Activated T-helper 1 cell treated with anti-CD3 and anti-CD28 coated beads, Interleukin-12 subunit alpha, Interleukin-12 subunit beta, Interleukin-2, Interleukin-4 antibody, amounts not matched to agents 30 ng/mL and 10 ng/mL and 1 ng/mL, durations not matched to agents 14 hours and 24 hours and 36 hours (primary cell): ENCODE measurements at regions not wholly inside any gene's neighbourhood (a gene's known extent, or its start where the extent isn't known, plus 50 kb on each side); places are given as distances from the start of the nearest gene placed in this dataset.
"Not testable (repeated sequence)": the region's sequence is repeated elsewhere in the genome, so short reads cannot be mapped to it uniquely, and the experiment has no call there.

Source experiments
- DNase-seq: peaks from one replicate; pipeline ENCODE4 v3.0.0; 2021; ENCODE audit warnings: low spot score
- H3K27ac Mint-ChIP-seq: one replicate; pipeline ENCODE4 v1.8.0; 2021; ENCODE audit warnings: mild to moderate bottlenecking, mixed read lengths
- H3K27me3 Mint-ChIP-seq: one replicate; pipeline ENCODE4 v1.8.0; 2022; ENCODE audit warnings: mild to moderate bottlenecking, moderate library complexity, mixed read lengths; ENCODE audit not compliant: insufficient read depth
- H3K36me3 Mint-ChIP-seq: one replicate; pipeline ENCODE4 v1.8.0; 2021; ENCODE audit warnings: low read depth, mixed read lengths
- H3K4me1 Mint-ChIP-seq: one replicate; pipeline ENCODE4 v1.8.0; 2021; ENCODE audit warnings: low read depth, mixed read lengths
- H3K4me3 Mint-ChIP-seq: one replicate; pipeline ENCODE4 v1.8.0; 2021; ENCODE audit warnings: mild to moderate bottlenecking, moderate library complexity, mixed read lengths
- H3K9me3 Mint-ChIP-seq: one replicate; pipeline ENCODE4 v1.8.0; 2021; ENCODE audit warnings: mixed read lengths
- intact Hi-C: fragments of 100-400 bp; cut with micrococcal nuclease; formaldehyde crosslinking; loops from one replicate; pipeline ENCODE4 v1.15.1; 2024

DNA sequence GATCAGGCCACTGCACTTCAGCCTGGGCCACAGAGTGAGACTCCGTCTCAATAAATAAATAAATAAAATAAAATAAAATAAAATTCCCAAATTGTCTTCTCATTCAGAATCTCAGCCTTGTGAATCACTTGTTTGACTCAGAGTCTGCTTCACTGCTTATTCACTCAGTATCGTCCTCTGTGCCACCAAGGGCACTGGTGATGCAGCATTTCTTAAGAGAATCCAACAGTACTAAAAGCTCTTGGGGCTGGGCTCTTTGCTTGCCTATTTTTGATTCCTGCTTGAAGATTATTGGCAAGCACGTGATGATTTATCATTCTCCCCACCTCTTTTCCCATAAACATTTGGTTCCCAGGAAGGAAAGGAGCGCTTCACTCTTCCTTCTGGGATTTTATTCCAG, 54.8 kb upstream of the HMGB1 start:
- Mint-ChIP-seq H3K36me3 (no peaks in the 10 kb centered on the region), H3K9me3 (peaks cover 4% of the 10 kb centered on the region), H3K4me1 (peaks cover 5% of the 10 kb centered on the region), H3K27ac (no peak overlapping the region), H3K27me3 (peaks cover 6% of the 10 kb centered on the region), H3K4me3 (no peak overlapping the region)
- DNase-seq, result no peak
- intact Hi-C loops, result no loop called here

DNA sequence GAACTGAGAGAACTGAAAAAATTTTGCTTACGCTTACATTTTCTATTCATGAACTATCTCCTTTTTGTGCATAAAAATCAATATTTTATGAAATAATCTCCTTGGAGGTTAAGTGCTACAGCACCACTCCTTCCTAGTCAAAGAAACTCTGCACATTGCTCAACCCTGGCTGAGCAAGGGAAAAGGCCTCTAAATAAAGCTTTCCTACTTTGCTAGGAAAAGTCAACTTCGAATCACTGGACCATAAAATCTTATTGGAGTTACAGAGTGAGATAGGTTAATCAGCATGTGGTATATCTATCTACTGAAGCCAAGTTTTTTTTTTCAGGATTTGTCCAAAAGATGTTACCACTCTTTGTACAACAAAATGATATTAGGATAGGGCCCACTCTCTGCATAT, 57.5 kb upstream of the HMGB1 start:
- no peak overlapping the region for H3K4me3 Mint-ChIP-seq
- DNase-seq, result no peak
- H3K4me1 Mint-ChIP-seq, result peaks cover 5% of the 10 kb centered on the region
- peaks cover 2% of the 10 kb centered on the region for H3K27me3 Mint-ChIP-seq
- H3K27ac Mint-ChIP-seq, result no peak overlapping the region
- intact Hi-C loops, result no loop called here
- H3K36me3 Mint-ChIP-seq, result no peaks in the 10 kb centered on the region
- peaks cover 4% of the 10 kb centered on the region for H3K9me3 Mint-ChIP-seq

DNA sequence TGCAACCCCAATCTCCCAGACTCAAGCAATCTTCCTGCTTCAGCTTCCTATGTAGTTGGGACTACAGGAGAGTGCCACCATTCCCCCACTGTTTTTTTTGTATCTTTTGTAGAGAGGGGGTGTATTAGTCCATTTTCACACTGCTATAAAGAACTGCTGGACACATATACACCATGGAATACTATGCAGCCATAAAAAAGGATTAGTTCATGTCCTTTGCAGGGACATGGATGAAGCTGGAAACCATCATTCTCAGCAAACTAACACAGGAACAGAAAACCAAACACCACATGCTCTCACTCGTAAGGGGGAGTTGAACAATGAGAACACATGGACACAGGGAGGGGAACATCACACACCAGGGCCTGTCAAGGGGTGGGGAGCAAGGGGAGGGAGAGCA, 58.1 kb upstream of the HMGB1 start:
- H3K36me3 Mint-ChIP-seq, H3K9me3 Mint-ChIP-seq, H3K4me1 Mint-ChIP-seq, H3K27ac Mint-ChIP-seq, H3K4me3 Mint-ChIP-seq, H3K27me3 Mint-ChIP-seq, DNase-seq, intact Hi-C loops: not testable (repeated sequence)

DNA sequence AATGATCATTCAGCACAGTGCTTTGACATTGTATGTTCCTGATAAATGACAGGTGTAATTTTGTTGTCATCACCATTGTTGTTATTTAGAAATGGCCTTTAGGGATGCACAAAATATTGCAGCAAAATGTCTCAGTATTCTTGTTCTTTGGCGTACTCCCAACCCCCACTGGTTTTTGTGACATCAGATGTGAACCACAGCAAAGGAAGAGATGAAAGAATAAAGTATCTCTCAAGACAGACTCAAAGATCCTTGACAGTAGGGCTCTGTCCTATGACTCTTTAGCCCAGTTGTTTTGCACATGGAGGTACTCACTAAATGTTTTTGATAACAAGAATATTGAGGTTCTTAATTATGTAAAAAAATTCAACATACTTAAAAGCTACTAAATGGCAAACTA, 59.5 kb upstream of the HMGB1 start:
- H3K36me3 Mint-ChIP-seq, H3K27ac Mint-ChIP-seq, H3K27me3 Mint-ChIP-seq, H3K4me1 Mint-ChIP-seq, H3K9me3 Mint-ChIP-seq, intact Hi-C loops, DNase-seq, H3K4me3 Mint-ChIP-seq: not testable (repeated sequence)

DNA sequence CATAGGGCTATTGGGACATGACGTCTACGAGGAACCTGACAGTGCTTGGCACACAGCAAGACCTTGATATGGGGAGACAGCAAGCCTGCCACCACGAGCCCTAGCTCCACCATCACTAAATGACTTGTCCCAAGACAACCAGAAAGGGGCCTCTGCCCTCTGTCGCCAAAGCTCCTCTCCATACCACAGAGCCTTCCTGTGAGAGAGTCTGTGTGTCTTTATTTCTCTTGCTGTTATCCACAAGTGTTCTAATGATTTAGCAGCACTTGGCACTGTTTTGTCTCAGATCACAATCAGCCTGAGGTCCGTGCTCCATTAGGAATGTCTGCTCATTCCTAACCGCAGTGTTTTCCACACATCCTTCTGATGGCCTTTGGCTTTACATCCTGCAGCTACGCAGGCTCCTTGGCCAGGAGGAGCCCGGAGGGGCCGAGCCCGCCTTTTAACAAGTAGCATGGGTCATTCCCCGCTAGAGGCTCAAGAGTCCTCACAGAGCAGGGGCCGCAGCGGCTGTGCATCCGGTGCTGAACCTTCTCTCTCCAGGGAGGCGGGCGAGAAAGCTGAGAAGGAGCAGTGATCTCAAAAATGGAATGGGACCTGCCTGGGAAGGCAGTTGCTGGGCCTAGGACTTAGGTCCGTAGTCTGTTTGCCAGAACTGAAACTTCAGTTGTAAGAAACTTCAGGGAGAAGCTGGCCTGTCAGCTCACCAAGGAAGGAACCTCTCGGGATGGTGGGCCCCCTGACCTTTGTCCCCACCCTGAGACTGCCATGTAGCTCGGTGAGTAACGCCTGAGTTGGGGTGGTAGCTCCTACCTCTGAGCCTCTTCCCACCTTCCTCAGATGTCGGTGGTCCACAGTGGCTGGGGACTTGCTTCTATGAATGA, 61.1 kb upstream of the HMGB1 start:
- H3K9me3 Mint-ChIP-seq, result peaks cover 4% of the 10 kb centered on the region
- H3K27ac Mint-ChIP-seq, result no peak overlapping the region
- H3K27me3 Mint-ChIP-seq, result peaks cover 3% of the 10 kb centered on the region

DNA sequence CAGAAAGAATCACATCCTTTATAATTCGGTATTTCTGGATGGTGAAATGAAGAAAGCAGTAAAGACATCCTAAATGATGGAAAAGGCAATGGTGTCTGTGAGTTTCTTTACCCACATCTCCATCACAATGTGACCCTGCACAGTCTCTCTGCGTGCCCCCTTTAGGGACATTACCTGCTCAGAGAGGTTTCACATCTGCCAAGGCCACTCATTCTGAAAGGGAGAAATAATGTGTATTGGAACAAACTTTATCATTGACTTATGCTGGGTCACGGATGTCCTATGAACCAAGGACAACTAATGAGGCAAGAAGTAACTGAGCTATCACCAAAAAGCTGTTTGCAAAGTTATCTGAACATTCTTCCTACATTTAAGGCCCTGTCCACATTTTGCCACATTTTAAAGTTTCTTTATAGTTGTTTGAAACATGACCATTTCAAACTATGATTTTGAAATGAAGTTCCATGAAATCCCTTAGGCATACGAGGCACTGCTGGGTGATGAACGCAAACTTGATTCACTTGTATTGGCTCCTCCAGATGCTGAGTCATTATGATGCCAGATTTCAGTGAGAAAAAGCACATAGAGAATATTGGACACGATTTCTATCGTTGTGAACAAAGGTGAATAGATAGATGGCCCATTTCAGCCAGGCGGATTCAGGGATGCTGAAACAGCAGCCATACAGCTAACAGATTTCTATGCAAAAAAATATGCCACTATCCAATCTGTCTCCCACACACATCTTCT, 63.5 kb upstream of the HMGB1 start:
- Mint-ChIP-seq H3K27me3 (peaks cover 2% of the 10 kb centered on the region), H3K27ac (no peak overlapping the region), H3K9me3 (no peaks in the 10 kb centered on the region), H3K4me1 (peaks cover 5% of the 10 kb centered on the region), H3K4me3 (no peak overlapping the region), H3K36me3 (no peaks in the 10 kb centered on the region)
- intact Hi-C loops, result no loop called here
- DNase-seq, result no peak

More for the DNA sequence above, 61.1 kb upstream of the HMGB1 start:
- intact Hi-C loops, result no loop called here
- DNase-seq, result no peak
- no peaks in the 10 kb centered on the region for H3K36me3 Mint-ChIP-seq
- peaks cover 5% of the 10 kb centered on the region for H3K4me1 Mint-ChIP-seq
- no peak overlapping the region for H3K4me3 Mint-ChIP-seq

DNA sequence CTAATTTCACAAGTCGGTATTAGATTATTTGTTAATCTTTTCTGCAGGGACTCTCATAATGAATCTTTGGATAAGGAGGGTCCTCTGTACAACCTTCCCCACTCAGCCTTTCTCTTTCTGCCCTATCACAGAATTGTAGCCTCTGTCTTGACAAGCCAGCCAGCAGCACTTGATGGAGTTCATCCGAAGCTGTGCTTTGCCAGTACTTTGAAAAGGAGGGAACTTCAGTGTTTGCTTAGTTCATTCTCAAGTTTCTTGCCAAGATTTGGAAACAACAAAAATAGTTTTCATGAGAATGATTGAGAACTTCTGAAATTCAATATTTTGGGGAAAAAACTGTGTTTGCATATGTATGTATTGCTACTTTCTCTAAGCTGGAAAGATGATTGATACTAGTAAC, 69.3 kb upstream of the HMGB1 start:
- Mint-ChIP-seq H3K36me3 (no peaks in the 10 kb centered on the region), H3K9me3 (no peaks in the 10 kb centered on the region), H3K27me3 (peaks cover 3% of the 10 kb centered on the region), H3K4me3 (no peak overlapping the region), H3K27ac (no peak overlapping the region), H3K4me1 (no peaks in the 10 kb centered on the region)
- intact Hi-C loops, result no loop called here
- no peak for DNase-seq

DNA sequence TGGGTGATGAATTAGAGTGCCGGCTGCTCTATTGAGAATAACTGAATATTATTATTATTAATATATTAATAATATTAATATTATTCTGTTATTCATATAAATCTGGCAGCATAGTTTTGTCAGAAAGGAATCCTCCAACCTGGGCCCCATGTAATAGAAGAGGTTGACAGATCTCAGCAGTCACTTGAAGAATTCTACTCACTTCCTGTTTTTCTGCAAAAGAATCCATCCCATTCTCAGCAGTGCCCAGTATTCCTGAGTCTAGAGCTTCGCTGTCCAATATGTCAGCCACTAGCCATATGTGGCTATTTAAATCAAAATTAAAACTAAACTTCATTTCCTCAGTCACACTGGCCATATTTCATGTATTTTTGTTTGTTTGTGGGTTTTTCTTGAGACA, 72.4 kb upstream of the USPL1 start:
- Mint-ChIP-seq H3K4me1 (no peaks in the 10 kb centered on the region), H3K27ac (no peak overlapping the region), H3K9me3 (no peaks in the 10 kb centered on the region), H3K4me3 (no peak overlapping the region), H3K36me3 (no peaks in the 10 kb centered on the region), H3K27me3 (peaks cover 6% of the 10 kb centered on the region)
- DNase-seq, result no peak
- intact Hi-C loops, result no loop called here

DNA sequence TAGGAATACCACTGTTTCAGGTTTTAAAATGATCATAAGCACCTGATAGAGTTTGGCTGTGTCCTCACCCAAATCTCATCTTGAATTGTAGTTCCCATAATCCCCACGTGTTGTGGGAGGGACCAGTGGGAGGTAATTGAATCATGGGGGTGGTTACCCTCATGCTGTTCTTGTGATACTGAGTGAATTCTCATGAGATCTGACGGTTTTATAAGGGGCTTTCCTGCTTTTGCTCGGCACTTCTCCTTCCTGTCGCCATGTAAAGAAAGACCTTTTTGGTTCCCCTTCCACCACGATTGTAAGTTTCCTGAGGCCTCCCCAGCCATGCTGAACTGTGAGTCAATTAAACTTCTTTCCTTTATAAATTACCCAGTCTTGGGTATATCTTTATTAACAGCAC, 69.7 kb upstream of the USPL1 start:
- DNase-seq, H3K9me3 Mint-ChIP-seq, H3K27ac Mint-ChIP-seq, H3K27me3 Mint-ChIP-seq, intact Hi-C loops, H3K4me1 Mint-ChIP-seq, H3K36me3 Mint-ChIP-seq, H3K4me3 Mint-ChIP-seq: not testable (repeated sequence)

DNA sequence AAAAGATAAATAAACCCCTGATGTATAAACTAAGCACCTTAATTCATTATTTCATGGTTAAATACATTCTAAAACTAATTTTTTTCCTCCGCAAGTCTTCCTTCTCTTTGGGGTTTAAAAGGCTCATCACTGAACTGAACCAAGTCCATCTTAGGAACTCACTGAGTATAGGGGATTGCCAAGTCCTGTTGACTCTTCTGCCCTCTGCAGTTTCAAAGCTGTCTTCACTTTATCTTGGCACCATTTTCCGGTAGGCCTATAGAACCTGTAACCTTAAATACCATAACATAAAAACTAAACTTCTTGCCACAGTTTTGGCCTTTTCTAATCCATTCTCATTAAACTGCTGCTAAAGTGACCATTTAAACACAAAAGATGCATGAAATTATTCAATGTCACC, 66.5 kb upstream of the USPL1 start:
- H3K27me3 Mint-ChIP-seq, result peaks cover 10% of the 10 kb centered on the region
- peaks cover 4% of the 10 kb centered on the region for H3K4me1 Mint-ChIP-seq
- H3K4me3 Mint-ChIP-seq, result no peak overlapping the region
- H3K36me3 Mint-ChIP-seq, result no peaks in the 10 kb centered on the region
- no peak overlapping the region for H3K27ac Mint-ChIP-seq
- DNase-seq, result no peak
- intact Hi-C loops, result loop anchor here (1.0 kb wide), 2 partner anchors 143 to 419 kb away; no protein-coding TSS in a partner anchor
- H3K9me3 Mint-ChIP-seq, result no peaks in the 10 kb centered on the region

DNA sequence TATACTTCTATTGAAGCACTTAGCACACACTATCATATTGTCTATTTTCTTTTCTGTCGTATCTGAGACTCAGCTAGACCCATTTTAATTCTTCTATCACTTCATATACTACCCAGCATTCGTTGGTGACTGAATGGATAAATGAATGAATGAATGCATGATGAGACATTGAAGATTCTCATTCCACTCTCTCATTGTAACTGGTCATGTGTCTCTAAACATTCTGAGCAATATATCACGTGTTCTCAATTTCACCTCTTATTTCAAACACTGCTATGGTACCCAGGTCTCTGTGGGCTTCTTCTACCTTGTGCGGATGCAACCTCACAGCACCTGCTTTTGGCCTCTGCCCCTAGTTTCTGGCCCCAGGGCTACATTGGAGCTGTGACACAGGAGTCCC, 65.2 kb upstream of the USPL1 start:
- no peaks in the 10 kb centered on the region for H3K9me3 Mint-ChIP-seq
- no peak overlapping the region for H3K4me3 Mint-ChIP-seq
- H3K27me3 Mint-ChIP-seq, result peaks cover 12% of the 10 kb centered on the region
- H3K4me1 Mint-ChIP-seq, result peaks cover 4% of the 10 kb centered on the region
- no peak for DNase-seq
- intact Hi-C loops, result no loop called here
- H3K27ac Mint-ChIP-seq, result no peak overlapping the region
- H3K36me3 Mint-ChIP-seq, result no peaks in the 10 kb centered on the region

DNA sequence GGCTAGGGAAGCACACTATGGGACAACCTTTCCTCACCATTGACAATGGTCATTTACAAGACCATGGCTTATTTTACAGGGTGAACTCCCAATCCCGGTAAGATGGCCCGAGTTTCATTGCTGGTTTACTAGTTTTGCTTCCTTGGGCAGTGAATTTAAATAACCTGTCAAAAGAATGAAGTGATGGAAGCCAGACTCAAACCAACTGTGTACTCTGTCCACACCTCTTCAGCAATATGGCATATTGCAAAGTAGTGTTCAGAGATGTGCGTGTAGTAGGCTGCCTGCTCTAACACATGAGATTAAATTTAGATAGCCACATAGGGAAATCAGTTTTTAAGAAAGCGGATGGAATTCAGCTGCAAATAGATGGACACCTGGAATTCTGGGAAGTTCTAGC, 58.4 kb upstream of the USPL1 start:
- intact Hi-C loops, result no loop called here
- H3K27ac Mint-ChIP-seq, result no peak overlapping the region
- H3K36me3 Mint-ChIP-seq, result no peaks in the 10 kb centered on the region
- no peak for DNase-seq
- H3K4me3 Mint-ChIP-seq, result no peak overlapping the region
- H3K9me3 Mint-ChIP-seq, result no peaks in the 10 kb centered on the region
- no peaks in the 10 kb centered on the region for H3K4me1 Mint-ChIP-seq
- peaks cover 40% of the 10 kb centered on the region for H3K27me3 Mint-ChIP-seq

DNA sequence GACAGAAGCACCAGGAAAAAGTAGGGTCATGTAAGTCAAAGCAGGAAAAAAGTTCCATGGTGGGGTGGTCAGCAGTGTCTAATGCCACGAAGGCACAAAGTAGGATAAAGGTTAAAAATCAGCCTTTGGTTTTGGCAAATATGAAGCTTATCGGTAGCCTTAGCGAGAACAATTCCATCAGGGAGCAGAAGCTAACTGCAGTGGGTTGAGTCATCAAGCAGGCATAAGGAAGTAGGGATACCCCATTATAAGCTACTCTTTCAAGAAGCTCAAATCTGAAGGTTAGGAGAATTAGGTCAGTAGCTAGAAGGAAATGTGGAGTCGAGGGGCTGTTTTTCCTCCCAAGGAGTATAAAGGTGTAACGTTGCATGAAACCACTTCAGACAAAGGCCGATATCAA, 57.5 kb upstream of the USPL1 start:
- Mint-ChIP-seq H3K27me3 (peaks cover 45% of the 10 kb centered on the region), H3K36me3 (no peaks in the 10 kb centered on the region)
- DNase-seq, result no peak

More for the DNA sequence above, 57.5 kb upstream of the USPL1 start:
- Mint-ChIP-seq H3K9me3 (no peaks in the 10 kb centered on the region), H3K4me1 (peaks cover 2% of the 10 kb centered on the region), H3K4me3 (no peak overlapping the region), H3K27ac (no peak overlapping the region)
- intact Hi-C loops, result no loop called here
